Lung (tissue), 11 donors: ENCODE measurements at regions not wholly inside any gene's neighbourhood (a gene's known extent, or its start where the extent isn't known, plus 50 kb on each side); places are given as distances from the start of the nearest gene placed in this dataset.

Experiments used
- ATAC-seq: fragments of 200-7000 bp; cut with Tn5 transposase; one replicate; pipeline ENCODE4 v1.9.1; 2020; ENCODE audit warnings: moderate number of reproducible peaks; ENCODE audit not compliant: insufficient read depth, low FRiP score
- DNase-seq, 3 donors: peaks; one replicate each; pipeline ENCODE4 v3.0.0-alpha.2; 2013 to 2017
- H3K27ac ChIP-seq, 2 donors: one replicate each; pipeline ENCODE4 v1.5.1; 2013; ENCODE audit warnings: mild to moderate bottlenecking in 2 of 2, moderate library complexity in 2 of 2, control low read depth in 1 of 2, inconsistent platforms in 1 of 2, low read depth in 1 of 2, low read length in 1 of 2
- H3K27me3 ChIP-seq, 3 donors: one replicate each; pipeline ENCODE4 v1.5.1; 2013; ENCODE audit warnings: low read length in 2 of 3; ENCODE audit not compliant: control insufficient read depth in 3 of 3, insufficient read depth in 3 of 3
- H3K36me3 ChIP-seq, 4 donors: one replicate each; pipeline ENCODE4 v1.5.1; 2013; ENCODE audit warnings: low read length in 4 of 4, mild to moderate bottlenecking in 1 of 4, moderate library complexity in 1 of 4; ENCODE audit not compliant: control insufficient read depth in 4 of 4, insufficient read depth in 4 of 4
- H3K4me1 ChIP-seq, 5 donors: one replicate each; pipeline ENCODE4 v1.5.1; 2013; ENCODE audit warnings: low read length in 5 of 5, mild to moderate bottlenecking in 2 of 5, moderate library complexity in 1 of 5; ENCODE audit not compliant: control insufficient read depth in 5 of 5, insufficient read depth in 5 of 5
- H3K4me3 ChIP-seq: one replicate; pipeline ENCODE4 v1.5.1; 2013; ENCODE audit warnings: mild to moderate bottlenecking, control low read depth, moderate library complexity
- H3K9ac ChIP-seq, 2 donors: one replicate each; pipeline ENCODE4 v1.5.1; 2013; ENCODE audit warnings: low read length in 2 of 2, control low read depth in 1 of 2; ENCODE audit not compliant: insufficient read depth in 1 of 2
- H3K9me3 ChIP-seq, 4 donors: one replicate each; pipeline ENCODE4 v1.5.1; 2013; ENCODE audit warnings: low read length in 3 of 4, mild to moderate bottlenecking in 1 of 4, moderate library complexity in 1 of 4; ENCODE audit not compliant: control insufficient read depth in 4 of 4, insufficient read depth in 3 of 4
- WGBS, 2 donors: extraction: QIAGEN DNeasy Blood & Tissue Kit; methylation state at CpG; one replicate each; pipeline ENCODE4 v1.1.7; 2013; 5-methylcytosine and 5-hydroxymethylcytosine counted together
- TF ChIP-seq, protein P1 (sequence below): IDR thresholded peaks from 2 replicates; pipeline ENCODE4 v1.5.1; 2012; ENCODE audit warnings: mild to moderate bottlenecking; ENCODE audit errors: control extremely low read depth, extremely low read depth
- donor health status: control.
- donor health status: control.
- donor health status: Bipolar disorder and iron deficiency.
- donor health status: healthy.
- donor health status: DM: yes; HTN: yes; CAD: no.

DNA sequence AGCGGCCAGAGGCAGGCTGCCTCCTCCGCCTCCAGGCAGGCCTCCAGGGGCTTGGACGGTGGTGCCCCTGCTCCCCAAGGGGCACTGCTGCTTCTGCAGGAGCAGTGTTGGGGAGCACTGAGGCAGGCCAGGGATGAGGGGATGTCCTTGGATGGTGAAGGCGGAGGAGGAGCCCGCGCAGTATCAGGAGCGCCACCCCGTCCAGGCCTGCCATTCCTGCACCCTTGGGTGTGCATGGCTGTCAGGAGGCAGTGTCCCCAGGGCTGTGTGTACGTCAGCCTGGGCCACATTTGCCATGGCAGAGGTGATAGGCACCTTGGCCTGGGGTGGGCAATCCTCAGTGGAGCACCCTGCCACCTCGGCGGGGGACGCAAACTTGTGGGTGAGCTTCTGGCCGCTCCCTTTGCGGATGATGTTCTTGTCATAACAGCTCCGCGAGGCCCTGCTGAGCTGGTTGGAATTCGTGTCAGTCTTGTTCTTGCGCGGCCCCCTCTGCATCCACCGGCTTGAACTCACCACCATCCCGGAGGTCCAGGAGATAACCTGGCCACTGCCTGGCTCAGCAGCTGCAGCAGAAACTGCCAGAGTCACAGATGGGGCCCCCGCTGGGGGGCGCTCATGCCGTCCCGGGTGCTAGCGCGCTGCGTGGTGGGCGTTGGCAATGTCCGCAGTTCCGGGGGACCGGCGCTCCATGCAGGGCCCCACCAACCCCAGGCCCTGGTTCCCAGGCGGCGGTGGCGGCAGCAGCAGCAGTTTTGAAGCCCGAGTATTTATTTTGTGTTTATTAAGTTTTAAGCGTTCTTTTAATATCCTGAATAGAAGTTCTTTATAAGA, 182.3 kb upstream of the ADCY1 start:
- 76 to 84% methylated on average over 36 to 38 of the region's 38 CpGs for WGBS, 2 donors
- Histone ChIP-seq H3K9me3 (peaks cover 0 to 8% (median 0%) of the 10 kb centered on the region in 4 donors), H3K4me1 (no peaks in the 10 kb centered on the region), H3K27me3 (no peaks in the 10 kb centered on the region), H3K4me3 (no peak overlapping the region), H3K36me3 (no peaks in the 10 kb centered on the region), H3K9ac (no peak overlapping the region), H3K27ac (no peak overlapping the region)
- TF ChIP-seq, protein P1, sequence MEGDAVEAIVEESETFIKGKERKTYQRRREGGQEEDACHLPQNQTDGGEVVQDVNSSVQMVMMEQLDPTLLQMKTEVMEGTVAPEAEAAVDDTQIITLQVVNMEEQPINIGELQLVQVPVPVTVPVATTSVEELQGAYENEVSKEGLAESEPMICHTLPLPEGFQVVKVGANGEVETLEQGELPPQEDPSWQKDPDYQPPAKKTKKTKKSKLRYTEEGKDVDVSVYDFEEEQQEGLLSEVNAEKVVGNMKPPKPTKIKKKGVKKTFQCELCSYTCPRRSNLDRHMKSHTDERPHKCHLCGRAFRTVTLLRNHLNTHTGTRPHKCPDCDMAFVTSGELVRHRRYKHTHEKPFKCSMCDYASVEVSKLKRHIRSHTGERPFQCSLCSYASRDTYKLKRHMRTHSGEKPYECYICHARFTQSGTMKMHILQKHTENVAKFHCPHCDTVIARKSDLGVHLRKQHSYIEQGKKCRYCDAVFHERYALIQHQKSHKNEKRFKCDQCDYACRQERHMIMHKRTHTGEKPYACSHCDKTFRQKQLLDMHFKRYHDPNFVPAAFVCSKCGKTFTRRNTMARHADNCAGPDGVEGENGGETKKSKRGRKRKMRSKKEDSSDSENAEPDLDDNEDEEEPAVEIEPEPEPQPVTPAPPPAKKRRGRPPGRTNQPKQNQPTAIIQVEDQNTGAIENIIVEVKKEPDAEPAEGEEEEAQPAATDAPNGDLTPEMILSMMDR, result no peak
- DNase-seq, result no peak
- no peak for ATAC-seq

- Histone ChIP-seq H3K36me3 (no peaks in the 10 kb centered on the region), H3K27ac (no peak overlapping the region), H3K4me3 (no peak overlapping the region), H3K9ac (no peak overlapping the region), H3K4me1 (no peaks in the 10 kb centered on the region), H3K9me3 (peaks cover 0 to 8% (median 0%) of the 10 kb centered on the region in 4 donors), H3K27me3 (no peaks in the 10 kb centered on the region)
- WGBS, 2 donors, result 74 to 80% methylated on average over 4 of the region's 4 CpGs
- TF ChIP-seq, protein P1, result no peak
- DNase-seq, result no peak
- ATAC-seq, result no peak
These were observed 180.0 kb upstream of the ADCY1 start for GRCh38 chr7:45394117-45394708.

DNA sequence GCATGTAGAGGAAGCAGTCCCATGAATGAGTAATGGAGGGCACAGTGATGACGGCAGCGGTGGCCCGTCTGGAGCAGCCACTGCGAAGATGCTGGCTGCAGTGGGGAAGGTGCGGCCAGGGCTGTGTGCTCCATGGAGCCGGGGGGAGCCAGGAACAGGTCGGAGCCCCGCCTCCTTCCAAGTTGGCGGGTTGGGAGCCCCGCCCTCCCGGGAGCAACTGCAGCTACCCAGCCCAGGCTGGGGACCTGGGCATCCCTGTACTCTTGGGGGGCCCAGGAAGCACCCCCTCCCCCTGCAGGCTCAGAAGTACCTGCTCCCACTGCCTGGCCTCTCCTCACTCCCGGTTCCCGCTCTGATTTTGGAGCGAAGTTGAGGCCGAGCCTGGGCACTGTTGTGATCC, 175.1 kb upstream of the ADCY1 start:
- Histone ChIP-seq H3K4me3 (no peak overlapping the region), H3K27me3 (no peaks in the 10 kb centered on the region), H3K9ac (no peak overlapping the region), H3K27ac (no peak overlapping the region), H3K9me3 (peaks cover 0 to 7% (median 0%) of the 10 kb centered on the region in 4 donors), H3K36me3 (no peaks in the 10 kb centered on the region), H3K4me1 (no peaks in the 10 kb centered on the region)
- no peak for DNase-seq
- ATAC-seq, result no peak
- TF ChIP-seq, protein P1, result no peak
- WGBS, 2 donors, result 92 to 94% methylated on average over 15 of the region's 15 CpGs
